AG04449 (cell line): ENCODE measurements at regions not wholly inside any gene's neighbourhood (a gene's known extent, or its start where the extent isn't known, plus 50 kb on each side); places are given as distances from the start of the nearest gene placed in this dataset.

Source experiments
- CTCF ChIA-PET: fragments of 350-600 bp; formaldehyde crosslinking; extraction: SDS; loops from one replicate; lab custom pipeline; 2021; ENCODE audit warnings: antibody characterized with exemption; lab: Yijun Ruan, JAX
- POLR2A ChIA-PET: fragments of 400-600, 350-600 bp; formaldehyde crosslinking; extraction: SDS; loops from one replicate; lab custom pipeline; 2020; ENCODE audit warnings: antibody characterized with exemption, inconsistent platforms; lab: Yijun Ruan, JAX
- DNase-seq: peaks from one replicate; pipeline ENCODE4 v3.0.0-alpha.2; 2010; ENCODE audit warnings: low read depth, low spot score
- H3K4me3 ChIP-seq: 2 replicates; pipeline ENCODE4 v1.5.1; 2011; ENCODE audit warnings: low read depth, mild to moderate bottlenecking, control low read depth, low read length
- TF ChIP-seq, protein P1 (sequence below): IDR thresholded peaks from one replicate; pipeline ENCODE4 v1.5.1; 2011; ENCODE audit warnings: mild to moderate bottlenecking, moderate library complexity, low read length, control low read depth, inconsistent platforms; ENCODE audit not compliant: insufficient read depth; ENCODE audit errors: missing control alignments

DNA sequence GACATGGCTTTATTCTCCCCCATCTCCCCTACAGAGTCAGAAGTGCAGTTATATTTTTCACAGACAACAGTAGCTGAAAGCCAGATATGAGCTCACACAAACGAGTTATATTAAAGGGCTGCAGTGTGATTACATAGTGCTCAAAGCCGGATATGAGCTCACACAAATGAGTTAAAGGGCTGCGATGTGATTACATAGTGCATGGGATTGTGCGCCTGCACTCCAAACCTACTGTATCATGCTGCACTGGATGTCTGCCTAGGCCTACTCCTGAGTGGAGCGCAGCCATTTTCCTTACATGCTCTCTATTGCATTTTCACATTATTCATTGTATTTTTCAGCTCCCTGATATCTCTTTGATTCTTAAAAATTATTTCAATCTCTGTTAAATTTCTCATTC is 414.6 kb upstream of the LARGE1 start:
- TF ChIP-seq, protein P1, sequence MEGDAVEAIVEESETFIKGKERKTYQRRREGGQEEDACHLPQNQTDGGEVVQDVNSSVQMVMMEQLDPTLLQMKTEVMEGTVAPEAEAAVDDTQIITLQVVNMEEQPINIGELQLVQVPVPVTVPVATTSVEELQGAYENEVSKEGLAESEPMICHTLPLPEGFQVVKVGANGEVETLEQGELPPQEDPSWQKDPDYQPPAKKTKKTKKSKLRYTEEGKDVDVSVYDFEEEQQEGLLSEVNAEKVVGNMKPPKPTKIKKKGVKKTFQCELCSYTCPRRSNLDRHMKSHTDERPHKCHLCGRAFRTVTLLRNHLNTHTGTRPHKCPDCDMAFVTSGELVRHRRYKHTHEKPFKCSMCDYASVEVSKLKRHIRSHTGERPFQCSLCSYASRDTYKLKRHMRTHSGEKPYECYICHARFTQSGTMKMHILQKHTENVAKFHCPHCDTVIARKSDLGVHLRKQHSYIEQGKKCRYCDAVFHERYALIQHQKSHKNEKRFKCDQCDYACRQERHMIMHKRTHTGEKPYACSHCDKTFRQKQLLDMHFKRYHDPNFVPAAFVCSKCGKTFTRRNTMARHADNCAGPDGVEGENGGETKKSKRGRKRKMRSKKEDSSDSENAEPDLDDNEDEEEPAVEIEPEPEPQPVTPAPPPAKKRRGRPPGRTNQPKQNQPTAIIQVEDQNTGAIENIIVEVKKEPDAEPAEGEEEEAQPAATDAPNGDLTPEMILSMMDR, result no peak
- no peak overlapping the region for H3K4me3 ChIP-seq
- no peak for DNase-seq
- POLR2A ChIA-PET, result no interaction called here
- CTCF ChIA-PET, result no interaction called here

DNA sequence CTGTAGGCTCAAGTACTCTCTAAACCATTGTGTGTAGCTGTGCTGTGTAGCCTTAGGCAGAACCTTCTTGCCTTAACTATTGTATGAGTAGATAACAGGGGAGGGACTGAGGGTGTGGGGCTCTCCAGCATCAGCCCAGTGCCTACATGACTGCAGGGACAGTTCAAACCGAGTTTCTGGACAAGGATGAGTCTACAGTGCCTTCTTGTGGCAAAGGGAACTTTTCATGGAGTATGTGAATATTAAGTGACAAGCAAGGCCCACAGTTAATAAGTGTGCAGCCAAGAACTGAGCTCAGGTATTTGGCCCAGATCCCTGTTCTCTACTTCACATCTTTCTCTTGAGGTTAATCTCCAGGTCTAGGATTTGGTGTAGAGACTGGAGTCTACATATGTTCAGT is 424.4 kb upstream of the LARGE1 start:
- ChIA-PET CTCF (no interaction called here), POLR2A (no interaction called here)
- TF ChIP-seq, protein P1, result no peak
- no peak for DNase-seq
- H3K4me3 ChIP-seq, result no peak overlapping the region

DNA sequence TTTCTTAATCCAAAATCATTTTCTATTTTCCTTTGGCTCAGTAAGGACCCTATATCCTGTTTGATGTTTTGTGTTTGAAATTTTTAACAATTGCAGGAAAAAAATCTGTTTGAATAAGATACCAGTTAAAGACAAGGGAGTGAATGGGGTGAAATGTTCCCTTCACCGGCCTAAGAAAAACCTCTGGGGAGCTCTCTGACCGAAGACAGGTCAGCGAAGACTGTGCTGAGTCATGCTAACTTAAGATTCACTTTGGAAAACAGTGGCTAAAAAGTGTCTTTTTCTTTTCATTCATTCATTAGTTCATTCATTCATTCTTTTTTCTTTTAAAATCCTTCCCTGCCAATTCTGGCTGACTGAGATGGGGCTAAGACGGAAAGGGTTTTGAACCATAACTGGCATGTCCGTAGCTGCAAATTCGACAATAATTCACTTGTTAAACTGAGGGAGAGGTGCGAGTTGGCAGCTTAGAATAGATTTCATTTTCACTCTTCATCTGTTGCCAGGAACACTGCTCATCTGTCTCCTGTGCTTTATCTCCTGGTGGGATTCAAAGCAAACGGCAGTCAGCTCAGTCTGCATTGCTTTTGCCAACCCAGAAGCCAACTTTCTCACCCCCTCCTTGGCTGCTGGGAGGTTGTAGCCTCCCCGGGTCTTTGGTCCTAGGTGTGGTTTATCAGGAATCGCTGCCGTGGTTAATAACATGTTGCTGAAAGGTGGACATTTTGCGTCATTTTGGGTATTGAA is 434.0 kb upstream of the LARGE1 start:
- H3K4me3 ChIP-seq, result no peak overlapping the region
- CTCF ChIA-PET, result no interaction called here
- TF ChIP-seq, protein P1, result no peak
- POLR2A ChIA-PET, result no interaction called here
- DNase-seq, result no peak

DNA sequence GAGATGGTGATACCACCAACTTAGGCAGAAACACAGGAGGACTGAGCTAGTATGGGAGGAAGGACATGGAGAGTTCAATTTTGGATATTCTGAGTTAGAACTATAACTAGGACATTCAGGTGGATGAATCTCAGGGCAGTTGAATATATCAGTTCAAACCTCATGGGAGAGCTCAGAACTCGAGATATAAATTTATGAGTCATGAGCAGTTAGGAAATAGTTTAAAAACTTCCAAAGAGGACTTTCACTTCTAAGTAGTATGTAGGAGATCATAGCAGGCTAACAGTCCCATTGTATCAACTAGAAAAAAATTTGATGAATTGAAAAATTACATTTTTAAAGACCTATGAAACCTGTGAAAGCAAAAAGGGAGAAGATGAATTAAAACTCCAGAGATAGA is 436.2 kb upstream of the LARGE1 start:
- TF ChIP-seq, protein P1, result no peak
- ChIA-PET CTCF (no interaction called here), POLR2A (no interaction called here)
- no peak overlapping the region for H3K4me3 ChIP-seq
- no peak for DNase-seq

DNA sequence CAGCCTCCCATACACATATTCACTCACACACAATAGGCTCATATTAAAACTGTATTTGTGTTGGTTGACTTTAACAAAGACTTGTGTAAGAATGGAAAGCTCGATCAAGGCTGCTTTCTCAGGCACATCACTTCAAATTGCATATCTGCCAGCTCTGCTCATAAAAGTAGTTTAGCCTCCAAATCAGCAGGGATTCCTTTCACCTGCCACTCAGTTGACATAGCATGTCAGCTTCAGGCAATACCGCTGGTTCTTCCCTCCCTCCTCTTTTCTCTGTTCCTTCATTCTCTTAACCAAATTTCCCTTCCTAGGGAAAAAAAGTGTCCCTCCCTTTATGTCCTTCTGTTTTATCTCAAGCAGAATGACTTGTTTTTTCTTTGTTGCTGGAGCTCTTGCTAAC is 450.4 kb upstream of the LARGE1 start:
- TF ChIP-seq, protein P1, result no peak
- POLR2A ChIA-PET, result no interaction called here
- H3K4me3 ChIP-seq, result no peak overlapping the region
- CTCF ChIA-PET, result no interaction called here
- DNase-seq, result no peak

DNA sequence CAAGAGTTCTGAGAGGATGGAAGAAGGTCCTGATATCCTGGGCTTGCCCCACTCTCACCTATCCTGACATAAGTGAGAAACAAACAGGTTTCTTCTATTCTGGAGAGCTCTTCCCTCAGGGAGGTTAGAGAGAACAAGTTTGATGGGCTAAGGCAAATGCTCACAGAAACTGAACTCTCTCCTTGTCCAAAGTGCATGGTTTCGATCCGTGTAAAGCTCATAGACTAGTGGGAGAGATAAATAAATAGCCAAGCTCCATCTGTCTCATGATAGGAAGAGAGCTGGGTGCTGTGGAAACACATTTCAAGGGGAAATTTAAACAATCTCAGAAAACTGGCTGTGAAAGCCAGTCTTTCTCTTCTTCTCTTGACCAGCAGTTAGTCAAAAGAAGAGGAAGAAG is 459.5 kb upstream of the LARGE1 start:
- no peak for DNase-seq
- H3K4me3 ChIP-seq, result no peak overlapping the region
- CTCF ChIA-PET, result no interaction called here
- TF ChIP-seq, protein P1, result no peak
- POLR2A ChIA-PET, result no interaction called here
